Raji (cell line): ENCODE measurements at regions not wholly inside any gene's neighbourhood (a gene's known extent, or its start where the extent isn't known, plus 50 kb on each side); places are given as distances from the start of the nearest gene placed in this dataset.

Source experiments
- POLR2A ChIP-seq: IDR thresholded peaks from 2 replicates; pipeline ENCODE4 v1.6.1; 2011; ENCODE audit warnings: low read depth, low read length, control low read depth; ENCODE audit not compliant: insufficient read depth

- no peak for TF ChIP-seq POLR2A
These were observed 106.5 kb upstream of the INSIG1 start for GRCh38 chr7:155191137-155191536.

GRCh38 chr7:155191901-155192478 is 105.7 kb upstream of the INSIG1 start:
- TF ChIP-seq POLR2A: no peak

- TF ChIP-seq POLR2A: no peak
These were observed 104.6 kb upstream of the INSIG1 start for GRCh38 chr7:155192961-155193640.

- no peak for TF ChIP-seq POLR2A
These were observed 104.0 kb upstream of the INSIG1 start for GRCh38 chr7:155193716-155194115.

- TF ChIP-seq POLR2A: no peak
These were observed 103.1 kb upstream of the INSIG1 start for GRCh38 chr7:155194382-155195140.

- TF ChIP-seq POLR2A: no peak
These were observed 101.6 kb upstream of the INSIG1 start for GRCh38 chr7:155195939-155196523.

- no peak for TF ChIP-seq POLR2A
These were observed 99.3 kb upstream of the INSIG1 start for GRCh38 chr7:155198196-155198892.

GRCh38 chr7:155198901-155199845 is 98.5 kb upstream of the INSIG1 start:
- no peak for TF ChIP-seq POLR2A

GRCh38 chr7:155201325-155202087 is 96.2 kb upstream of the INSIG1 start:
- no peak for TF ChIP-seq POLR2A

- TF ChIP-seq POLR2A: no peak
These were observed 95.4 kb upstream of the INSIG1 start for GRCh38 chr7:155202106-155202871.

GRCh38 chr7:155203059-155203881 is 94.4 kb upstream of the INSIG1 start:
- no peak for TF ChIP-seq POLR2A
